HEK293T (cell line): ENCODE measurements at regions not wholly inside any gene's neighbourhood (a gene's known extent, or its start where the extent isn't known, plus 50 kb on each side); places are given as distances from the start of the nearest gene placed in this dataset.

Experiments used
- CTCF ChIA-PET: fragments of 350-600 bp; formaldehyde crosslinking; extraction: SDS; loops from one replicate; lab custom pipeline; 2021; ENCODE audit warnings: antibody characterized with exemption, inconsistent platforms; lab: Yijun Ruan, JAX
- POLR2A ChIA-PET: fragments of 350-600 bp; formaldehyde crosslinking; extraction: SDS; loops from one replicate; lab custom pipeline; 2020; ENCODE audit warnings: antibody characterized with exemption, inconsistent platforms; lab: Yijun Ruan, JAX
- DNase-seq: peaks from one replicate; pipeline ENCODE4 v3.0.0; 2012; ENCODE audit warnings: mixed read lengths; ENCODE audit errors: extremely low spot score
- ARNT ChIP-seq: fragments of 450-650 bp; IDR thresholded peaks from 2 replicates; pipeline ENCODE4 v1.6.1; 2017; ENCODE audit warnings: mild to moderate bottlenecking
- BHLHE40 ChIP-seq: fragments of 450-650 bp; IDR thresholded peaks from 2 replicates; pipeline ENCODE4 v1.6.1; 2016; ENCODE audit warnings: mild to moderate bottlenecking, moderate library complexity, borderline replicate concordance
- CTBP1 ChIP-seq: fragments of 450-650 bp; IDR thresholded peaks from 2 replicates; pipeline ENCODE4 v1.6.1; 2016; ENCODE audit warnings: borderline replicate concordance
- ELF4 ChIP-seq: fragments of 450-650 bp; IDR thresholded peaks from 2 replicates; pipeline ENCODE4 v1.6.1; 2017; ENCODE audit warnings: antibody characterized with exemption
- FOXA1 ChIP-seq: fragments of 450-650 bp; IDR thresholded peaks from 2 replicates; pipeline ENCODE4 v1.6.1; 2016; ENCODE audit warnings: mild to moderate bottlenecking
- FOXK2 ChIP-seq: fragments of 450-650 bp; IDR thresholded peaks from 2 replicates; pipeline ENCODE4 v1.6.1; 2016; ENCODE audit warnings: mild to moderate bottlenecking
- FOXM1 ChIP-seq: fragments of 450-650 bp; IDR thresholded peaks from 2 replicates; pipeline ENCODE4 v1.6.1; 2017; ENCODE audit warnings: mild to moderate bottlenecking, borderline replicate concordance
- HDGF ChIP-seq: fragments of 450-650 bp; IDR thresholded peaks from 2 replicates; pipeline ENCODE4 v1.6.1; 2017; ENCODE audit warnings: antibody characterized with exemption, borderline replicate concordance
- L3MBTL2 ChIP-seq: fragments of 450-650 bp; conservative IDR thresholded peaks from 2 replicates; pipeline ENCODE4 v1.6.1; 2016; ENCODE audit warnings: mild to moderate bottlenecking
- LEF1 ChIP-seq: fragments of 450-650 bp; IDR thresholded peaks from 2 replicates; pipeline ENCODE4 v1.6.1; 2017; ENCODE audit warnings: mild to moderate bottlenecking, borderline replicate concordance
- NFRKB ChIP-seq: fragments of 450-650 bp; IDR thresholded peaks from 2 replicates; pipeline ENCODE4 v1.6.1; 2016; ENCODE audit warnings: mild to moderate bottlenecking, moderate library complexity
- SP1 ChIP-seq: fragments of 450-650 bp; IDR thresholded peaks from 2 replicates; pipeline ENCODE4 v1.6.1; 2017
- SUZ12 ChIP-seq: fragments of 450-650 bp; IDR thresholded peaks from 2 replicates; pipeline ENCODE4 v1.6.1; 2016; ENCODE audit warnings: mild to moderate bottlenecking
- TARDBP ChIP-seq: fragments of 450-650 bp; IDR thresholded peaks from 2 replicates; pipeline ENCODE4 v1.6.1; 2016
- ZNF384 ChIP-seq: fragments of 450-650 bp; IDR thresholded peaks from 2 replicates; pipeline ENCODE4 v1.6.1; 2016
- TF ChIP-seq, protein P1 (sequence below): fragments of 450-650 bp; IDR thresholded peaks from 2 replicates; pipeline ENCODE4 v1.6.1; 2016

- POLR2A ChIA-PET = interaction anchor here (0.7 kb wide), 1 partner anchor 108 kb away, joined by 3 read pairs; no protein-coding TSS in a partner anchor
- TF ChIP-seq LEF1 (no peak), FOXK2 (no peak), HDGF (no peak), FOXM1 (no peak), BHLHE40 (no peak), ARNT (no peak), ELF4 (no peak), SUZ12 (no peak), NFRKB (no peak), TARDBP (no peak), FOXA1 (no peak), CTBP1 (no peak), SP1 (no peak), ZNF384 (no peak), L3MBTL2 (no peak)
- DNase-seq = no peak
- CTCF ChIA-PET = interaction anchor here (0.6 kb wide), 2 partner anchors 24 to 184 kb away, joined by 3 to 4 read pairs; no protein-coding TSS in a partner anchor
Measured at GRCh38 chr13:73873940-73874830, 260.0 kb downstream of the KLF12 start.

DNA sequence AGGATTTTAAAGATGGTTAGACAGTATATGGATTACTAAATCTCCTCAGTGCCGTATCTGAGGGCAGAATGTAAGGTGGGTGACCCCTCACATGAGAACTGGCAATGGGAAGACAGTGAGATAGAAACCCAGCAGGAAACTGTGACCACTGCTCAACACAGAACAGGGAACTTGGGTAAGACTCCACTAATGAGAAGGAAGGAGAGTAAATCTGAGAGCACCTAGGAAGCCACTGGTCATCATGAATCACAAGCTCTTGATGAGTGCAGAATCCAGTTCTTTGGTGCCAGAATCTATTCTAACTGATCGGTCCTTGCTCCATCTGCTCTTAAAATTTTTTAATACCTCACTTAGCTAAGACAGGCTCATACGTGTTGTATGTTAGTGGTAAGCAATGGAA lies 261.8 kb downstream of the KLF12 start:
- POLR2A ChIA-PET = interaction anchor here (0.6 kb wide), 2 partner anchors 31 to 263 kb away, joined by 3 read pairs; no protein-coding TSS in a partner anchor
- DNase-seq = no peak
- no peak for TF ChIP-seq FOXK2
- TF ChIP-seq SP1 = no peak
- no peak for TF ChIP-seq CTBP1
- no peak for TF ChIP-seq HDGF
- no peak for TF ChIP-seq ARNT
- TF ChIP-seq, protein P1, sequence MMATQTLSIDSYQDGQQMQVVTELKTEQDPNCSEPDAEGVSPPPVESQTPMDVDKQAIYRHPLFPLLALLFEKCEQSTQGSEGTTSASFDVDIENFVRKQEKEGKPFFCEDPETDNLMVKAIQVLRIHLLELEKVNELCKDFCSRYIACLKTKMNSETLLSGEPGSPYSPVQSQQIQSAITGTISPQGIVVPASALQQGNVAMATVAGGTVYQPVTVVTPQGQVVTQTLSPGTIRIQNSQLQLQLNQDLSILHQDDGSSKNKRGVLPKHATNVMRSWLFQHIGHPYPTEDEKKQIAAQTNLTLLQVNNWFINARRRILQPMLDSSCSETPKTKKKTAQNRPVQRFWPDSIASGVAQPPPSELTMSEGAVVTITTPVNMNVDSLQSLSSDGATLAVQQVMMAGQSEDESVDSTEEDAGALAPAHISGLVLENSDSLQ = no peak
- TF ChIP-seq ELF4 = no peak
- TF ChIP-seq SUZ12 = no peak
- no peak for TF ChIP-seq ZNF384
- no peak for TF ChIP-seq TARDBP
- no peak for TF ChIP-seq LEF1
- no peak for TF ChIP-seq L3MBTL2
- no peak for TF ChIP-seq FOXM1
- TF ChIP-seq NFRKB = no peak
- no peak for TF ChIP-seq FOXA1
- TF ChIP-seq BHLHE40 = no peak
- CTCF ChIA-PET = interaction anchor here (0.6 kb wide), 1 partner anchor 1143 kb away, joined by 3 read pairs; no protein-coding TSS in a partner anchor

DNA sequence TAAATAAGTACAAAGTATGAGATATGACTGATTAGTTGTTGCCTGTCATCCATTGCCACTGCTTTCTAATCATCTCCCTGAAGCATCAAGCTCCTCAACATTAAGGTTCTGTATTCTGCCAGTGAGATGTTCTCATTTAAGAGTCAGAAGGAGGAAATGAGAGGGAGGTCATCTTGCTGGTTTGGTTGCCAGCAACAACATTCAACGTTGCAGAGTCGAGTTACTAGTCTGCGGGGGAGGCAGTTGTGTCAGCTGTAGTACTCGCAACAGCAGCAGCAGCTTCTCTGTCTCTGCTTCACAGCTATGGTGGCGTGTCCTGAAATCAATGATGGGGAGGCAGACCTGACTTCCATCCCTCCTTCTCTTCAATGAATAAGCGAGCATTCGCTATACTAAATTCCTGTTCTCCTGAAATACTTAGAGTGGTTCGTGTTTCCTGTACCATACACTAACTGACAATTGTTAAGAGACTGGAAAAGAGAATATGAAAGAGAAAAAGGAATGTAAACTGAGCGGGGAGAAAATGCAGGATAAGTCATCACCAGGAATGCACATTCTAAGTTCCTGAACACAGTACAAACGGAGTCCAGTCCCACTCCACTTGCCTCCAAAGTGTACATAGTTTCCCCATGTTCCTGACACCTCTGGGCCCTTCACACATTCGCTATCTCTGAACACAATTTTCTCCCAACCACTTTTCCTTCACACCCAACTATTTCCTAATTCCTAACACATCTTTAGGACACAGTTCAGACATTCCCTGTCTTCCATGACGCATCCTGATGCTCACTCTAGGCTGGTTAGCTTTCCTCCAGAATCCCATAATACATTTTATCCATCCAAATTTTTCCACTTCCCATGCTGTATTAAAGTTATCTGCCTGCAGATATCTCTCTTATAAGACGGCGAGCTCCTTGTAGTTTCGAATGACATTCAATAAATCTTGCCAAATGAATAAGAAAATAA lies 263.0 kb downstream of the KLF12 start:
- CTCF ChIA-PET = no interaction called here
- peak; percentile 54 for DNase-seq
- no peak for TF ChIP-seq CTBP1
- no peak for TF ChIP-seq NFRKB
- TF ChIP-seq FOXA1 = no peak
- no peak for TF ChIP-seq ZNF384
- TF ChIP-seq BHLHE40 = no peak
- TF ChIP-seq FOXM1 = no peak
- TF ChIP-seq L3MBTL2 = no peak
- no peak for TF ChIP-seq ARNT
- TF ChIP-seq LEF1 = no peak
- no peak for TF ChIP-seq HDGF
- TF ChIP-seq SUZ12 = no peak
- TF ChIP-seq ELF4 = no peak
- no peak for TF ChIP-seq FOXK2
- TF ChIP-seq TARDBP = no peak
- TF ChIP-seq SP1 = no peak
- TF ChIP-seq, protein P1 = no peak
- POLR2A ChIA-PET = interaction anchor here (1.4 kb wide), 1 partner anchor 9 kb away, joined by 5 read pairs; no protein-coding TSS in a partner anchor

- ChIA-PET POLR2A (interaction anchor here (1.4 kb wide), 1 partner anchor 10 kb away, joined by 5 read pairs; no protein-coding TSS in a partner anchor), CTCF (no interaction called here)
- TF ChIP-seq ELF4 (no peak), SP1 (no peak), LEF1 (no peak), FOXA1 (no peak), NFRKB (no peak), TARDBP (no peak), ZNF384 (no peak), ARNT (no peak), CTBP1 (no peak), SUZ12 (no peak), HDGF (no peak), FOXK2 (no peak), BHLHE40 (no peak), L3MBTL2 (no peak), FOXM1 (no peak)
- TF ChIP-seq, protein P1 = no peak
- DNase-seq = no peak
Measured at GRCh38 chr13:73870036-73870741, 264.0 kb downstream of the KLF12 start.
